ENCODE measurements at regions not wholly inside any gene's neighbourhood (a gene's known extent, or its start where the extent isn't known, plus 50 kb on each side); places are given as distances from the start of the nearest gene placed in this dataset.
"Not testable (repeated sequence)": the region's sequence is repeated elsewhere in the genome, so short reads cannot be mapped to it uniquely, and the experiment has no call there.

- DNase-seq (ENCODE audit: low read depth) = not testable (repeated sequence)
Measured at GRCh38 chr18:14336017-14336416, 203.8 kb upstream of the ZNF519 start.

- DNase-seq (ENCODE audit: low read depth) = not testable (repeated sequence)
Measured at GRCh38 chr18:14321217-14321616, 189.0 kb upstream of the ZNF519 start.

- DNase-seq (ENCODE audit: low read depth) = not testable (repeated sequence)
Measured at GRCh38 chr18:14301255-14301654, 169.0 kb upstream of the ZNF519 start.

- not testable (repeated sequence) for DNase-seq (ENCODE audit: low read depth)
Measured at GRCh38 chr18:14295081-14295480, 162.8 kb upstream of the ZNF519 start.

GRCh38 chr18:14285053-14285452, 152.8 kb upstream of the ZNF519 start:
- DNase-seq (ENCODE audit: low read depth) = no peak

- DNase-seq (ENCODE audit: low read depth) = not testable (repeated sequence)
Measured at GRCh38 chr18:14275391-14275790, 143.2 kb upstream of the ZNF519 start.

- DNase-seq (ENCODE audit: low read depth) = not testable (repeated sequence)
Measured at GRCh38 chr18:14265637-14266410, 133.6 kb upstream of the ZNF519 start.

GRCh38 chr18:14262786-14263185, 130.6 kb upstream of the ZNF519 start:
- not testable (repeated sequence) for DNase-seq (ENCODE audit: low read depth)

GRCh38 chr18:14250084-14250677, 117.9 kb upstream of the ZNF519 start:
- DNase-seq (ENCODE audit: low read depth) = not testable (repeated sequence)

GRCh38 chr18:14239224-14239623, 107.0 kb upstream of the ZNF519 start:
- not testable (repeated sequence) for DNase-seq (ENCODE audit: low read depth)

- not testable (repeated sequence) for DNase-seq (ENCODE audit: low read depth)
Measured at GRCh38 chr18:14236356-14237048, 104.3 kb upstream of the ZNF519 start.

GRCh38 chr18:14225286-14225679, 93.0 kb upstream of the ZNF519 start:
- not testable (repeated sequence) for DNase-seq (ENCODE audit: low read depth)

- not testable (repeated sequence) for DNase-seq (ENCODE audit: low read depth)
Measured at GRCh38 chr18:14224551-14225285, 92.5 kb upstream of the ZNF519 start.

- not testable (repeated sequence) for DNase-seq (ENCODE audit: low read depth)
Measured at GRCh38 chr18:14223919-14224318, 91.7 kb upstream of the ZNF519 start.

GRCh38 chr18:14223231-14223822, 91.1 kb upstream of the ZNF519 start:
- DNase-seq (ENCODE audit: low read depth) = not testable (repeated sequence)

- DNase-seq (ENCODE audit: low read depth) = not testable (repeated sequence)
Measured at GRCh38 chr18:14222354-14223221, 90.4 kb upstream of the ZNF519 start.

- no peak for DNase-seq (ENCODE audit: low read depth)
Measured at GRCh38 chr18:14221689-14222088, 89.5 kb upstream of the ZNF519 start.

- DNase-seq (ENCODE audit: low read depth) = not testable (repeated sequence)
Measured at GRCh38 chr18:14215952-14216351, 83.7 kb upstream of the ZNF519 start.

GRCh38 chr18:14203424-14203823, 71.2 kb upstream of the ZNF519 start:
- DNase-seq (ENCODE audit: low read depth) = not testable (repeated sequence)

- DNase-seq (ENCODE audit: low read depth) = not testable (repeated sequence)
Measured at GRCh38 chr18:14190776-14191442, 58.7 kb upstream of the ZNF519 start.
